Subcutaneous abdominal adipose tissue (tissue), 5 donors: ENCODE measurements at regions not wholly inside any gene's neighbourhood (a gene's known extent, or its start where the extent isn't known, plus 50 kb on each side); places are given as distances from the start of the nearest gene placed in this dataset.

Experiments used
- H3K27ac ChIP-seq: one replicate; pipeline ENCODE4 v1.7.0; 2013; ENCODE audit warnings: low read depth, mild to moderate bottlenecking, inconsistent platforms, low read length, moderate library complexity
- H3K27me3 ChIP-seq, 5 donors: one replicate each; pipeline ENCODE4 v1.7.0; 2013; ENCODE audit warnings: low read length in 5 of 5, inconsistent platforms in 1 of 5; ENCODE audit not compliant: control insufficient read depth in 5 of 5, insufficient read depth in 4 of 5
- H3K36me3 ChIP-seq, 5 donors: one replicate each; pipeline ENCODE4 v1.7.0; 2013; ENCODE audit warnings: low read length in 5 of 5; ENCODE audit not compliant: control insufficient read depth in 5 of 5, insufficient read depth in 5 of 5
- H3K4me1 ChIP-seq, 5 donors: one replicate each; pipeline ENCODE4 v1.7.0; 2013; ENCODE audit warnings: low read length in 5 of 5, mild to moderate bottlenecking in 3 of 5, moderate library complexity in 1 of 5; ENCODE audit not compliant: control insufficient read depth in 5 of 5, insufficient read depth in 5 of 5
- H3K4me3 ChIP-seq, 5 donors: one replicate each; pipeline ENCODE4 v1.7.0; 2013; ENCODE audit warnings: low read length in 5 of 5, low read depth in 1 of 5
- H3K9ac ChIP-seq, 5 donors: one replicate each; pipeline ENCODE4 v1.7.0; 2013; ENCODE audit warnings: low read length in 5 of 5, mild to moderate bottlenecking in 4 of 5, moderate library complexity in 3 of 5
- H3K9me3 ChIP-seq, 5 donors: one replicate each; pipeline ENCODE4 v1.7.0; 2013; ENCODE audit warnings: low read length in 5 of 5; ENCODE audit not compliant: control insufficient read depth in 5 of 5
- donor health status: healthy.
- donor health status: healthy.
- donor health status: healthy.
- donor health status: healthy.
- donor health status: healthy.

DNA sequence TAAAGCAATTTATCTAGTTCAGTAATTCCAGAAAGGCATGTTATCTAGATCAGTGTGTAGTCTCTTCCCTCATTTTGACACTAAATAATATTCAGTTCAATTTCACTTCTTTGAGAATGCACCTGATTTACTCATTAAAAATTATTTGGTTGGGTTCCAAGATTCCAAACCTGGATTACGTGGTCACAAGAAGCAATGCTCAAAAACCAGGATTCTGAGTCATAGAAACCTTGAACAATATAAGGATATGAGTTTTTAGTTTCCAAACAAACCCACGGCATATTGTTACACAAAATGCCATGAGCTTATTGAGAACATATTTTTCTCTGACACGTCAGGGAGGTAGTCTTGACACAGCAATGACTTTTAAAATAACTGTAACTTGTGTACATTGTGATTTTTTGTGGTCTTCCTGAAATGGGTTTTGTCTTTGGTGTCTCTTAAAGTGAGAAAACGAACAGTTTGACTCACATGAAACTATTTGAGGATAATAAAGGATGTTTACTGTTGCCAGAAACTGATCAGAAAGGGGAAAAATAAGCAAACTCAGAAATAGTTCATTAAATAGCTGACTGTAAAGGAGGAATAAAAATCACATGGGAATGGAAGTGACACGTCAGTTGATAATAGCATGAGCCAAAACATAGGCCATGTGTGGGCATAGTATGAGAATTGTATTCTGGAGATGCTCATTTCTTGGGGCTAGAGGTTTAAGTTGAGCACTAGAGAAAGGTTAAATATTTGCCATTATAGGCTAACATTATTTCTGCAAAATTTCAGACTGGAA, 617.7 kb upstream of the CDH2 start:
- no peaks in the 10 kb centered on the region for H3K9me3 ChIP-seq
- peaks cover 0 to 20% (median 0%) of the 10 kb centered on the region in 5 donors for H3K4me1 ChIP-seq
- H3K9ac ChIP-seq = peak overlapping the region in 1 of 5 donors; percentile 7
- peak overlapping the region; percentile 19 for H3K27ac ChIP-seq
- no peak overlapping the region for H3K4me3 ChIP-seq
- no peaks in the 10 kb centered on the region for H3K36me3 ChIP-seq
- no peaks in the 10 kb centered on the region for H3K27me3 ChIP-seq

DNA sequence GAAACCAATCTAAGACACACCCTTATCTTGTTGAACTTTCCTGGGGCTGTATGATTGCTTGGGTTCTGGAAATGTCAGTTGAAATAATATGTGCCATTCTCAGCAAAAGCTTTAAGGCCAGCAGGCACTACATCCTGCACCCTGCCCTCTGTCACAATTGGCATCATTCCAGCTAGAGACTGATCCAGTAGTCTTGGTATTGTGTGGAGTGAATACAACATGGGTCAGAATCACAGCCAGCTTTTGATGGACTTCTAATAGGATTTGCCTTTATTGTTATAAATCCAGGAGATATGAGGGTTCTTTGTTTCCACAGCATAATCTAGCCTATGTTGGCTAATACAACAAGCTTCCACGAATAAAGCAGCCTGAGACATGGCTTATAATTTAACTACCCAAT, 617.0 kb upstream of the CDH2 start:
- Histone ChIP-seq H3K4me1 (peaks cover 0 to 20% (median 0%) of the 10 kb centered on the region in 5 donors), H3K9ac (no peak overlapping the region), H3K27me3 (no peaks in the 10 kb centered on the region), H3K4me3 (no peak overlapping the region), H3K27ac (no peak overlapping the region), H3K36me3 (no peaks in the 10 kb centered on the region), H3K9me3 (no peaks in the 10 kb centered on the region)

DNA sequence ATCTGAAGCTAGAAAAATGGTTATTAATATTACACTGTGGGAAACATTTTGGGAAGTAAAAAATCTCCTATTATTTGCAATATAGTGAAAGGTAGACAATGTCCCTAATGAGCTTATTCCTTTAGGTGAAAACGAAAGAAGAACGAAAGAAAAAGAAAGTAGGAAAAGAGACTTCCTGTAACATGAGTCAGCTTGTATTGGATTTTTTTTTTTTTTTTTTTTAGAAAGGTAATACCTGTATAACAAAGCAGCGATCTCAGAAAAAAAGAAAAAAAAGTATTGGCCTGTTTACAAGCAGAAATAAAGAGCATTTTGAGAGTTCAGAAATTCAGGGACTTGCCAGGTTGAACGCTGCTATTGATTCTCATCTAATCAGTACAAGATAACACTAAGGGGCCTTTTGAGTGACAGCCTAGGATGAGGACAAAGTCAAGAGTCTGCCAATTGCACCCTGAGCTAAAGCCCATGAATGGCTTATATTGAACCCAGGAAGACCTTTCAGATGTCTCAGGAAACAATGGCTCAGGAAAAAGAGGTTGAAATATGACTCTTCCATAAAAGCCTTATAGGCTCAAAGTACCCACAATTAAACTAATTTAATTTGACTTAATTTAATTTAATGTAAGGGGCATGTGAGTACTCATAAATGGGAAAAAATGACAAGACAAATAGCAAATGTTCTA, 615.6 kb upstream of the CDH2 start:
- no peaks in the 10 kb centered on the region for H3K27me3 ChIP-seq
- H3K36me3 ChIP-seq = no peaks in the 10 kb centered on the region
- H3K9ac ChIP-seq = no peak overlapping the region
- H3K4me3 ChIP-seq = no peak overlapping the region
- no peak overlapping the region for H3K27ac ChIP-seq
- H3K4me1 ChIP-seq = peaks cover 0 to 20% (median 0%) of the 10 kb centered on the region in 5 donors
- H3K9me3 ChIP-seq = no peaks in the 10 kb centered on the region

DNA sequence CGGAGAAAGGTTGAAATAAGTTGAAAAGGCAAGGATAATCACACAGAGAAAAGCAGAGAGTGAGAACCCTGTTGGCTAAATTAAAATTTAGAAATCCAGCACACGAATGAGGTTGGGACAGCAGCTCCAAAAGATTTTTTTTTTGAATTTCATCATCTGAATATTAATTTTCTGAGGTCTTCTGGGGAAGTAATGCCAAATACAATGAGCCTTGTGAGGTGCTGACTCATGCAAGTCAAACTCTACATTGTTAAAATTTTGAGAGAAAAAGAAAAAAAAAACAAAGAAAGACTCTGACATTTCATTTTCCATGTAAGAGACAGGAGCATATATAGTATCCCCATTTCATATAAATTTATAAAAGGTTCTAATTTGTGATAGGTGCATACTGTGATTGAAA, 614.2 kb upstream of the CDH2 start:
- Histone ChIP-seq H3K27ac (no peak overlapping the region), H3K4me3 (no peak overlapping the region), H3K4me1 (peaks cover 0 to 20% (median 0%) of the 10 kb centered on the region in 5 donors), H3K9ac (no peak overlapping the region), H3K27me3 (no peaks in the 10 kb centered on the region), H3K36me3 (no peaks in the 10 kb centered on the region), H3K9me3 (no peaks in the 10 kb centered on the region)

DNA sequence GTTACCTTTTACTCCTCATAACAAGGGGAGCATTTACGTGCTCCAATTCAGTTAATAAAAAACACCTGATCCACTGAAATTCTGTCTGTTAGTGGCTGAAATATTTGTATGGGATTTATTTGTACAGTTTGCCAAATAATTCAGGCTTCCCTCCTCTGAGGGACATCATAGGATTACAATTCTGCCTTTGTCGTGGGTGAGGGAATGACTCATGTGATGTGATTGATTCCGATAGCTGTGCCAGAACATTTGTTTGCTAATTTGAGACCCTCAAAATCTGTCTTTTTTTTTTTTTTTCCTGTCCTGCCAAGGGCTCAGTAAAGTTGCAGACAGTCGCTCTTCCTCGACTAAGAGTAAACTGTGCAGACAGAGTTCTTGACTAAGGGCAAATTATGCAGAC, 612.6 kb upstream of the CDH2 start:
- H3K27ac ChIP-seq = no peak overlapping the region
- H3K36me3 ChIP-seq = no peaks in the 10 kb centered on the region
- H3K9ac ChIP-seq = no peak overlapping the region
- peaks cover 0 to 10% (median 0%) of the 10 kb centered on the region in 5 donors for H3K4me1 ChIP-seq
- H3K4me3 ChIP-seq = no peak overlapping the region
- no peaks in the 10 kb centered on the region for H3K27me3 ChIP-seq
- H3K9me3 ChIP-seq = no peaks in the 10 kb centered on the region

DNA sequence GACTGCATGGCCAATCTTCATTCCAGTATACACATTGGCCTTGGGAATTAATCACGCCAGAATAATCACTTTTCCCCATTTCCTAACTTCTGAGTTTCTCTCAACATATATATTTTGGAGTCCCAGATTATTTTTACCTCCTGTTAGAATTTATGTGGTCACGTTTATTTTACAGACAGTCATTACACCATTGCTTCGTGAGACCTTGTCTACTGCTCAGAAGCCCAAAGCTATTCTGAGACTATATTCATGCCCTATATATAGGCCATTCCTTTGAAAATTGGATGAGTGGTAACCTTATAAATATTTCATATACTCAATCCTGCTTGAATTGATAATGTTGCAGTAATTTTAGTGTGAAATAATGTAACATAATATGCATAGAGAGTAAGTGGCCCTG, 610.0 kb upstream of the CDH2 start:
- H3K36me3 ChIP-seq = no peaks in the 10 kb centered on the region
- H3K4me3 ChIP-seq = no peak overlapping the region
- no peak overlapping the region for H3K9ac ChIP-seq
- no peak overlapping the region for H3K27ac ChIP-seq
- no peaks in the 10 kb centered on the region for H3K4me1 ChIP-seq
- H3K9me3 ChIP-seq = no peaks in the 10 kb centered on the region
- no peaks in the 10 kb centered on the region for H3K27me3 ChIP-seq

DNA sequence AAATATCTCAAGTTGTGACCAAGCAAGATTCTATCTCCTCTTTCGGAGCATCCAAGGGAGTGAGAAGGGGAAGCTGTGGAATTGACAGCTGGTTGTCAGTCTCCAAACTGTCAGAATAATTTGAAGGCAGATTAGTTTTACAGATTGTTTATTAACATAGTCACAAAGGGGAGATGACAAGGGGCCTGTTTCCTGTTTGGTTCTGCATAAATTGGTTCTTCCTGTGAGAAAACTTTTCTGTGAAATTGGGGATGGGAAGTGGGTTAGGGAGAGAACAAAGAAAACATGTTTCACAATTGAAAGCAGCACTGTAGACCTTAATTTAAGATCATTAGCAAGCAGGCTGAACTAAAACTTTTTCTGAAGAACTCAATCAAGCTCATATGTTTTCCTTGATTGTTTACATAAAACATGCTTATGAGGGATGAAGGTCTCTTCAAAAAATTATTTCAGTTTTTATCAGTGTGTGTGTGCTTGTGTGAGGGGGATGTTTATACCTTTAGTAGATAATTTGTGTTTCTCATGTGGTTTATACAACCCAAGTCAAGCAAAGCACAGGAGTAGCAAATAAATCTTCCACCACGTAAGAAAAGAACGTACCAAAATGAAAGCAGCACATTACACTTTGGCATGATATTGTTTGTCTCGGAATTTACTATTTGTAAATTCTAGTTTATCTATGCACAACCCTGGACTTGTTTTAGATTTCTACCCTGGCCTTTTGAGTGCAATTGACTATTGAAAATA, 604.9 kb upstream of the CDH2 start:
- Histone ChIP-seq H3K4me1 (no peaks in the 10 kb centered on the region), H3K27ac (no peak overlapping the region), H3K9ac (no peak overlapping the region), H3K27me3 (no peaks in the 10 kb centered on the region), H3K4me3 (no peak overlapping the region), H3K9me3 (no peaks in the 10 kb centered on the region), H3K36me3 (no peaks in the 10 kb centered on the region)

DNA sequence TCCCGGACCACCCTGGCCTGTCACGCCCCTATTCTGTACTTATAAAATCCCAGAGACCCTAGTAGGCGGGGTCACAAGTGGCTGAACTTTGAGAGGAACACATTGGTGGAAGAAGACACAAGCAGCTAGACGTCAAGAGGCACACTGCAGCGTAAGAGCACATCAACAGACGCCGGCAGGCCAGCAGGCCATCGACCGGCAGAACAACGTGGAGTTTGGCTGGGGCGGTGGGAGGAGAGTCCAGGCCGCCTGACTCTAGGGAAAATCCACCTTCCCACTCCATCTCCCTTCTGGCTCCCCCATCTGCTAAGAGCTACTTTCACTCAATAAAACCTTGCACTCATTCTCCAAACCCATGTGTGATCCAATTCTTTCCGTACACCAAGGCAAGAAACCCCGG, 601.8 kb upstream of the CDH2 start:
- H3K4me1 ChIP-seq = no peaks in the 10 kb centered on the region
- H3K4me3 ChIP-seq = no peak overlapping the region
- no peaks in the 10 kb centered on the region for H3K27me3 ChIP-seq
- H3K36me3 ChIP-seq = no peaks in the 10 kb centered on the region
- H3K9me3 ChIP-seq = no peaks in the 10 kb centered on the region
- H3K27ac ChIP-seq = no peak overlapping the region
- H3K9ac ChIP-seq = no peak overlapping the region

DNA sequence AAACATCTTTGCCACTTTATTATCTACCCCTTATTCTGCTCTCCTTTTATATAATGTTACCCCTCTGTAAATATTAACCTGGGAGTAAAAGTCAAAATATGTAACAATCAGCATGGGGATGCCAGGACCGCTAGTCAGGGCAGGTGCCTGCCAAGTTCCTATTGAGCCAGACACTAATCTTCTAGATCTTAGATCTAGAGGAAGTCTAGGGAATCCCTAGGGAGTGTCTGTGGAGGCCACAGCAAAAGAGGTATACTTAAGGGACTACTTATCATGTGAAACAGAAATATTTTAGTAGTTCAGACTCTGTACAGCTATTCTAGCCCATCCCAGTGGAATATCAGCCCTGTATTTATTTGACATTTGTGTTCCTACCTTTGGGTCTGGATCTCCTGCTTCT, 600.8 kb upstream of the CDH2 start:
- Histone ChIP-seq H3K27ac (no peak overlapping the region), H3K9ac (no peak overlapping the region), H3K4me1 (no peaks in the 10 kb centered on the region), H3K36me3 (no peaks in the 10 kb centered on the region), H3K4me3 (no peak overlapping the region), H3K9me3 (no peaks in the 10 kb centered on the region), H3K27me3 (no peaks in the 10 kb centered on the region)

DNA sequence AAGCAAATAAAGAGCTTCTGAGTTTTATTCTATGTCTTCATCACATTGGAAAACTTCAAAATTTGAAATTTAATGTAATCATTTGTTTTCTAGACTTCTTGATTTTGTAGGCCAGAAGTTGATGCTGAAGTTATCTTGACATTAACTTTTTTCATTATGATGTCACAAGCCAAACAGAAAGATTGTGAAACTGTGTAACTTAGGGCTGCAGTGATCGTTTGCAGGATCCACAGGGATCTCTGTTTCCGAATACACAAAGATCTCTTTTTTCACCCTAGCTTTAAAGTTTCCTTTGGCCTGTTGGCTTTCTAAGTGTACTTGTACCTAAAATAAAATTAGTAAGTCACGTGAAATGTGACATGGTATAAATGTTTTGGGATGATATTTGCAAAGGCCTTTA, 594.9 kb upstream of the CDH2 start:
- no peak overlapping the region for H3K9ac ChIP-seq
- no peak overlapping the region for H3K4me3 ChIP-seq
- no peaks in the 10 kb centered on the region for H3K27me3 ChIP-seq
- no peaks in the 10 kb centered on the region for H3K36me3 ChIP-seq
- no peaks in the 10 kb centered on the region for H3K4me1 ChIP-seq
- no peaks in the 10 kb centered on the region for H3K9me3 ChIP-seq
- H3K27ac ChIP-seq = no peak overlapping the region
